ENCODE measurements at regions not wholly inside any gene's neighbourhood (a gene's known extent, or its start where the extent isn't known, plus 50 kb on each side); places are given as distances from the start of the nearest gene placed in this dataset.

- TF ChIP-seq ZNF654 (tag by site-specific recombination; IDR thresholded peaks at IDR 0.05; ENCODE audit: low read depth) (no peak), TRIM28 (IDR thresholded peaks at IDR 0.05; ENCODE audit: borderline replicate concordance, low read length) (no peak), ZNF184 (tag by site-specific recombination; IDR thresholded peaks at IDR 0.05) (no peak), ZNF48 (tag by site-specific recombination; IDR thresholded peaks at IDR 0.05) (no peak), ZBTB48 (tag by site-specific recombination; IDR thresholded peaks at IDR 0.05) (no peak), ZNF670 (tag by site-specific recombination; IDR thresholded peaks at IDR 0.05; ENCODE audit: low read depth) (no peak), ZNF23 (tag by site-specific recombination; IDR thresholded peaks at IDR 0.05; ENCODE audit: borderline replicate concordance) (no peak), ZNF16 (tag by site-specific recombination; IDR thresholded peaks at IDR 0.05; ENCODE audit: low read depth) (no peak), ZNF354C (tag by site-specific recombination; IDR thresholded peaks at IDR 0.05; ENCODE audit: borderline replicate concordance, low read depth) (no peak), ZNF776 (tag by site-specific recombination; IDR thresholded peaks at IDR 0.05; ENCODE audit: borderline replicate concordance) (no peak), ZBTB17 (tag by site-specific recombination; IDR thresholded peaks at IDR 0.05) (no peak), KLF8 (tag by site-specific recombination; IDR thresholded peaks at IDR 0.05) (no peak)
- TF ChIP-seq, protein P1, sequence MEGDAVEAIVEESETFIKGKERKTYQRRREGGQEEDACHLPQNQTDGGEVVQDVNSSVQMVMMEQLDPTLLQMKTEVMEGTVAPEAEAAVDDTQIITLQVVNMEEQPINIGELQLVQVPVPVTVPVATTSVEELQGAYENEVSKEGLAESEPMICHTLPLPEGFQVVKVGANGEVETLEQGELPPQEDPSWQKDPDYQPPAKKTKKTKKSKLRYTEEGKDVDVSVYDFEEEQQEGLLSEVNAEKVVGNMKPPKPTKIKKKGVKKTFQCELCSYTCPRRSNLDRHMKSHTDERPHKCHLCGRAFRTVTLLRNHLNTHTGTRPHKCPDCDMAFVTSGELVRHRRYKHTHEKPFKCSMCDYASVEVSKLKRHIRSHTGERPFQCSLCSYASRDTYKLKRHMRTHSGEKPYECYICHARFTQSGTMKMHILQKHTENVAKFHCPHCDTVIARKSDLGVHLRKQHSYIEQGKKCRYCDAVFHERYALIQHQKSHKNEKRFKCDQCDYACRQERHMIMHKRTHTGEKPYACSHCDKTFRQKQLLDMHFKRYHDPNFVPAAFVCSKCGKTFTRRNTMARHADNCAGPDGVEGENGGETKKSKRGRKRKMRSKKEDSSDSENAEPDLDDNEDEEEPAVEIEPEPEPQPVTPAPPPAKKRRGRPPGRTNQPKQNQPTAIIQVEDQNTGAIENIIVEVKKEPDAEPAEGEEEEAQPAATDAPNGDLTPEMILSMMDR (tag by site-specific recombination; IDR thresholded peaks at IDR 0.05): no peak
- TF ChIP-seq, protein P2, sequence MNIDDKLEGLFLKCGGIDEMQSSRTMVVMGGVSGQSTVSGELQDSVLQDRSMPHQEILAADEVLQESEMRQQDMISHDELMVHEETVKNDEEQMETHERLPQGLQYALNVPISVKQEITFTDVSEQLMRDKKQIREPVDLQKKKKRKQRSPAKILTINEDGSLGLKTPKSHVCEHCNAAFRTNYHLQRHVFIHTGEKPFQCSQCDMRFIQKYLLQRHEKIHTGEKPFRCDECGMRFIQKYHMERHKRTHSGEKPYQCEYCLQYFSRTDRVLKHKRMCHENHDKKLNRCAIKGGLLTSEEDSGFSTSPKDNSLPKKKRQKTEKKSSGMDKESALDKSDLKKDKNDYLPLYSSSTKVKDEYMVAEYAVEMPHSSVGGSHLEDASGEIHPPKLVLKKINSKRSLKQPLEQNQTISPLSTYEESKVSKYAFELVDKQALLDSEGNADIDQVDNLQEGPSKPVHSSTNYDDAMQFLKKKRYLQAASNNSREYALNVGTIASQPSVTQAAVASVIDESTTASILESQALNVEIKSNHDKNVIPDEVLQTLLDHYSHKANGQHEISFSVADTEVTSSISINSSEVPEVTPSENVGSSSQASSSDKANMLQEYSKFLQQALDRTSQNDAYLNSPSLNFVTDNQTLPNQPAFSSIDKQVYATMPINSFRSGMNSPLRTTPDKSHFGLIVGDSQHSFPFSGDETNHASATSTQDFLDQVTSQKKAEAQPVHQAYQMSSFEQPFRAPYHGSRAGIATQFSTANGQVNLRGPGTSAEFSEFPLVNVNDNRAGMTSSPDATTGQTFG (tag by site-specific recombination; IDR thresholded peaks at IDR 0.05; ENCODE audit: borderline replicate concordance): no peak
Observed at GRCh38 chr2:8548065-8548618, 133.7 kb upstream of the ID2 start.
